RWPE1 (cell line): ENCODE measurements at regions not wholly inside any gene's neighbourhood (a gene's known extent, or its start where the extent isn't known, plus 50 kb on each side); places are given as distances from the start of the nearest gene placed in this dataset.

ENCODE experiments used
- CTCF ChIA-PET: fragments of 350-600 bp; sonication (Branson Sonifier 250); formaldehyde crosslinking; extraction: SDS; loops from one replicate; lab custom pipeline; 2021; lab: Yijun Ruan, JAX
- POLR2A ChIA-PET: fragments of 400-600 bp; formaldehyde crosslinking; extraction: SDS; loops from one replicate; lab custom pipeline; 2020; ENCODE audit warnings: antibody characterized with exemption; ENCODE audit not compliant: low non-redundant PET; lab: Yijun Ruan, JAX
- DNase-seq: peaks from one replicate; pipeline ENCODE4 v3.0.0; 2012; ENCODE audit warnings: low spot score
- H3K27ac ChIP-seq: fragments of 450-650 bp; 2 replicates; pipeline ENCODE4 v1.5.1; 2017
- CTCF ChIP-seq: fragments of 450-650 bp; conservative IDR thresholded peaks from 2 replicates; pipeline ENCODE4 v1.5.1; 2017; ENCODE audit warnings: low read depth, mild to moderate bottlenecking

- POLR2A ChIA-PET: no interaction called here
- no peak for TF ChIP-seq CTCF
- DNase-seq: no peak
- CTCF ChIA-PET: no interaction called here
- no peak overlapping the region for H3K27ac ChIP-seq
These were observed 62.0 kb upstream of the ZC3H12C start for GRCh38 chr11:110031171-110031570.

- TF ChIP-seq CTCF: no peak
- POLR2A ChIA-PET: no interaction called here
- no peak overlapping the region for H3K27ac ChIP-seq
- CTCF ChIA-PET: interaction anchor here (0.7 kb wide), 1 partner anchor 14 kb away, joined by 3 read pairs; no protein-coding TSS in a partner anchor
- no peak for DNase-seq
These were observed 60.9 kb upstream of the ZC3H12C start for GRCh38 chr11:110032259-110032658.

DNA sequence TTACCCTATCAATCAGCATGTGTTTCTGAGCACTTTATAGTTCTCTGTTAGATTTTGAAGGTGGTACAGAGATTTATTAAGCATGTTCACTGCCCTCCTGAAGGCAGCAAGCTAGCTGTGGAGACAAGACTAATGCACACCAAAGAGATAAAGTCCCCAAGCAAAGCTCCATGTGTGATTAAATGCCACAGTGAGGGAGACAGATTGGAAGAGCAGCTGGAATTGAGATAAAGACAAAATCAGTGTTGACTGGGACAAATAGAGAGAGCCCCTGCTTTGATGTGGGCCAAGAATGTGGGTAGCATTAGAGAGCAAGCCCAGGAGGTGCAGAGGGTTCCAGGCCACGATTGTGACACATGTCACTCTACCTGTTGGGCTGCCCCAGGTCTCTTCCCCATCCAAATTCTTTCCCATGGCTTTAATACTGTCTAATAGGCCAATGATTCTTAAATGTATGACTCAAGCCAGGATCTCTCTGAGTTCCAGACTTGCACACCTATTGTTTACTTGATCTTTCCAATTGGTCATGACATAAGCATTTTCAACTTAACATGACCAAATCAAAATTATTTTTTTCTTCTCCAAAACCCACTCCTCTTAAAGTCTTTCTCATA lies 60.1 kb upstream of the ZC3H12C start:
- CTCF ChIA-PET: no interaction called here
- POLR2A ChIA-PET: no interaction called here
- DNase-seq: peak; percentile 8

DNA sequence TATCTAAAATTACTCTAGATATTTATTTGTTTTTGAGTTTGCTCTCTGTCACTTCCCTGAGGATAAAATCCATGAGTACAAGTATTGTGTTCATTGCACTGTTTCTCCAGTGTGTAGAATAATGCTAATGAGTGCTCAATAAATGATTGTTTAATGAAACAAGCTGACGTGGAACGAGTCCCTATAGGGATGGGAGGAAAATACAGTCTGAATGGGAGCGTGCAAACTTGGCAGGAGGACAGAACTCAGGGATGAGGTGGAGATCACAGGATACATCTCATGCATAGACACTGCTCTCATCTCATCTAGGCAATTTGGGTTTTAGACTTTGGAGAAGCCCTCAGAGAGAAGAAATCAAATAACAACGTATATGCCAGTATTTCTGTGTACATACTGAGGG lies 58.4 kb upstream of the ZC3H12C start:
- TF ChIP-seq CTCF: no peak
- ChIA-PET CTCF (interaction anchor here (0.7 kb wide), 1 partner anchor 34 kb away, joined by 6 read pairs; no protein-coding TSS in a partner anchor), POLR2A (no interaction called here)
- H3K27ac ChIP-seq: no peak overlapping the region
- DNase-seq: no peak

More for the DNA sequence above, 60.1 kb upstream of the ZC3H12C start:
- TF ChIP-seq CTCF: no peak
- no peak overlapping the region for H3K27ac ChIP-seq

- CTCF ChIA-PET: interaction anchor here (0.7 kb wide), 1 partner anchor 33 kb away, joined by 6 read pairs; no protein-coding TSS in a partner anchor
- TF ChIP-seq CTCF: no peak
- POLR2A ChIA-PET: no interaction called here
- no peak for DNase-seq
- no peak overlapping the region for H3K27ac ChIP-seq
These were observed 57.8 kb upstream of the ZC3H12C start for GRCh38 chr11:110035357-110035756.

DNA sequence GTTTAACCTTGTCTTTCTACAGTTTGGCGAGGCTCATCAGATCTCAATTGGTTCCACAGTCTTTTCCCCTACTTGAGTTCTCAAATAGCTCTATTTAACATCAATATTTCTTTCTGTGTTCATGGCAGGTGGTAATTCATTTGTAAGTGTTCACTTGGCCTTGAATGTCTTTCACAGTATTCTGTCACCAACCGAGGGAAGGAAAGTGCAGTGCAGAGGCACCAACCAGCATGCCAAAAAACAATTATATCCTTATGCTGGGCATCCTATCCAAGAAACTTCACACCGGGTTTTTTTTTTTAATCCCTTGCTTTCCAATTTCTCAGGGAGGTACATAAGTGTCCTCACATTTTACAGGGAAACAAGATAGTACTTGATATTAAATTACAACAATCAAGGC lies 55.0 kb upstream of the ZC3H12C start:
- no peak for DNase-seq
- ChIA-PET POLR2A (no interaction called here), CTCF (interaction anchor here (0.7 kb wide), 1 partner anchor 12 kb away, joined by 3 read pairs; no protein-coding TSS in a partner anchor)
- no peak for TF ChIP-seq CTCF
- no peak overlapping the region for H3K27ac ChIP-seq
